H54 (cell line): ENCODE measurements at regions not wholly inside any gene's neighbourhood (a gene's known extent, or its start where the extent isn't known, plus 50 kb on each side); places are given as distances from the start of the nearest gene placed in this dataset.

Experiments
- DNase-seq: peaks from one replicate; pipeline ENCODE4 v3.0.0; 2011; ENCODE audit warnings: low spot score, mixed read lengths; ENCODE audit not compliant: insufficient read length
- FAIRE-seq: peaks from 3 replicates; lab custom pipeline; 2011; peaks lifted over from hg19 to GRCh38; lab: Jason Lieb, UNC
- POLR2A ChIP-seq: IDR thresholded peaks from 2 replicates; pipeline ENCODE4 v1.6.1; 2011; ENCODE audit warnings: low read depth, mild to moderate bottlenecking, low read length

- TF ChIP-seq POLR2A: no peak
- no peak for DNase-seq
- no peak for FAIRE-seq
Measured at GRCh38 chr13:27014406-27015359, 156.9 kb downstream of the USP12 start.

DNA sequence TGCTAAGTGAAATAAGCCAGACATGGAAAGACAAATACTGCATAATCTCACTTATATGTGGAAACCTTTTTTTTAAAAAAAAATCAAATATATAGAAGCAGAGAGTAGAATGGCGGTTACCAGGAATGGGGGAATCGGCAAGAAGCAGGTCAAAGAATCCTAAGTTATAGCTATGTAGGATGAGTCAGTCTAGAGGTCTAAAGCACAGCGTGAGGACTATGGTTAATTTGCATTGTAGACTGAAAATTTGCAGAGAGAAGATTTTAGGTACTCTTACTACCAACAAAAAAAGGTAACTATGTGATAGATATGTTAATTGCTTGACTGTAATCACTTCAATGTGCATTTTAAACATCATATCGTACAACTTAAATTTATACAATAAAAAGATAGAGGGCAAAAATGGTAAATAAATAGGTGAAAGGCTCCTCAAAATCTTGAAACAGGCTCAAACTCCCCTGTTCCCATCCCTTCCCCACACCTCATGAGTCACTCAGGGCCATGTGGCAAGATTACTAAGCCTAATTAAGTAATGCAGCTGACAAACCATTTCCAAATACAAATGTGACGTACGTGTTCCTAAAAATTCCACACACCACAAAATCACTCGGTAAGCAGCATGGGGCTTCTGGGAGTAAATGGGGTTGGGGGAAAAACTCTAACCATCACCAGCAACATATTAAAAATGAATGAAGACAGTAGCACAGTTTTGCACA lies 159.0 kb downstream of the USP12 start:
- DNase-seq (no peak), FAIRE-seq (peak; percentile 50)
- no peak for TF ChIP-seq POLR2A

DNA sequence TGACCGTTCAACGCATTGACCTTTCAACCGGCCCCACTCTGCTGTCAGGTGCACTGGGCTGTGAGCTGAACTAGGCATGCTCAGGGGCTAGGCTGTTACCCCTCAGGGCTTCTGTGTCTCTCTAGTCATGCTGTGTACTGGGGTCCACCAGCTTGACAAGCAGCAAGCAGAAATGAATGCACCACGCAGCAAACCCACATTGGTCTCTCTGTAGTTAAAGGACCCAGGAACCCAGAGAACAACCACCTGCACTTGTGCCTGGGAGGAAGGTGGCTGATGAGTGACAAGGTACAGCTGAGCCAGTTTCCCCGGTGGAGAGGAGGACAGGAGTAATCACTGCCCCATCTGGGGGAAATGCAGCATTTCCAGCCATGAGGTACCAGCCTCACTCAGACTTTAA lies 159.9 kb downstream of the USP12 start:
- no peak for FAIRE-seq
- no peak for TF ChIP-seq POLR2A

DNA sequence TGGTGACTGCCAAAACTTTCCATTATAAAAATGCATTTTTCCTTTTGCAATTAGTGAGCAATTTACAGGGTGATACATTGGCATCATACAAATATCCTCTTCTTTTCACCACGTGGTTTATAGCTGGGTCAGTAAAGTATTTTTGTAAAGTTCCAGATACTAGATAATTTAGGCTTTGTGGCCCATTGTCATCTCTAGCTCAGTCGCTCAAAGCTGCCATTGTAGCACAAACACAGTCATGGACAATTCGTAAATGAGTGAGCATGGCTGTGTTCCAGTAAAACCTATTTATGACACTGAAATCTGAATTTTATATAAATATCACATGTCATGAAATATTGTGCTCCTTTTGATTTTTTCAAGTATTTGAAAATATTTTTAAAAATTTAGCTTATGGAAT lies 162.9 kb downstream of the USP12 start:
- no peak for TF ChIP-seq POLR2A
- FAIRE-seq (no peak), DNase-seq (no peak)

More for the DNA sequence above, 159.9 kb downstream of the USP12 start:
- DNase-seq: no peak

GRCh38 chr13:27007166-27007565 lies 164.4 kb downstream of the USP12 start:
- FAIRE-seq: no peak
- no peak for DNase-seq
- no peak for TF ChIP-seq POLR2A

DNA sequence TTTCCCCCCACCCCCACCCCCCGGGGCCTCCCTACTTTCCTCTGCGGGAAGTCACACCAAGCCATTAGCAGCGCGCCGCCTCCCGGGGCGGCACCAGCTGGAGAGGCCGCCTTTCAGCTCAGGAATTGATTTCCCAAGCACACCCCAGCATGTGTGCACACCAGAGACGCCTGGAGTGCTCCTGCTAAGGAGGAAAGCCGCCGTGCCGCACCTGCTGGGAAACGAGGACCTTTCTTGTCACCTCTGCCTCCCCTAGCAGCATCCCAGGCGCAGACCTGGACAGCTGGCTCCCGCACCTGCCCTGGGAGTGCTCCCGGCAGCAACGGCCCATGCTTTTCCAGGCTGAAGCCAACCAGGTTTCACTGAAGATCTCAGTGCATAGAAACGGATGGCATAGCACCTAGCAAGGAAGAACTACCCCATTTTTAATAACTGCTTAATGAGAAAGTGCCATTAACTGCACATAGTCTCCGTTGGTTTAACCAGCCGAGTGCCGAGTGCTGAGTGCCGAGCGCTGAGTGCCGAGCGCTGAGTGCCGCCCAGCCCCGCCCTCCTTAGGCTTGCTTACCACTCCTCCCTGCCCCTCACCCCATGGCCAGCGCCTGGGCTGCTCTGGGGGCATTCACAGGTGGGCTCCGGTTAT lies 165.0 kb downstream of the USP12 start:
- DNase-seq (no peak), FAIRE-seq (no peak)
- no peak for TF ChIP-seq POLR2A

DNA sequence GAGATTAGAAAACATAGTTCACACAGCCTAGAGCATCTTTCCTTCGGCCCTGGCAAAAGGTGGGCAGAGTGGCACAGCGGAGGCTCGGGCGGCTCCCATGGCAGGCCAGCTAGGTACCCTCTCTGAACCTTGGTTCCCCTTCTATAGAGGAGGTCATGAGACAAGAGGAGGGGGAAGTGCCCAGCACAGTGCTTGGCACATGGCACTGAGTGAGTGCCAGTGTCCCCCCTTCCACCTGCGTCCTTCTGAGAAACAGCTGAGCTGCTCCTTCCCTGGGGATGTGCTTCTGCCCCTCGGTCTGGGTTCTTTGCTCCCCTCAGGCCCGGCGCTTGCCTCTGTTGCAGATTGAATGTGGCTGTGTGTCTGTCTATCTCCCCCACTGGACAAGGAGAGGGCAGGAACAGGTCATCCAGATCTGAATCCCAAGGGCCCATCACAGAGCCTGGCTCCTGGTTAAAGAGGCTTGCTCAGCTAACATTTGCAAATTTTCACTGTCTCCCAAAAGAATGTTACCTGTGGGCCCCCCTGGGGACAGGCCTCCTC lies 165.6 kb downstream of the USP12 start:
- DNase-seq (no peak), FAIRE-seq (no peak)
- no peak for TF ChIP-seq POLR2A

GRCh38 chr13:27005556-27005955 lies 166.1 kb downstream of the USP12 start:
- DNase-seq: no peak
- no peak for TF ChIP-seq POLR2A
- FAIRE-seq: no peak

DNA sequence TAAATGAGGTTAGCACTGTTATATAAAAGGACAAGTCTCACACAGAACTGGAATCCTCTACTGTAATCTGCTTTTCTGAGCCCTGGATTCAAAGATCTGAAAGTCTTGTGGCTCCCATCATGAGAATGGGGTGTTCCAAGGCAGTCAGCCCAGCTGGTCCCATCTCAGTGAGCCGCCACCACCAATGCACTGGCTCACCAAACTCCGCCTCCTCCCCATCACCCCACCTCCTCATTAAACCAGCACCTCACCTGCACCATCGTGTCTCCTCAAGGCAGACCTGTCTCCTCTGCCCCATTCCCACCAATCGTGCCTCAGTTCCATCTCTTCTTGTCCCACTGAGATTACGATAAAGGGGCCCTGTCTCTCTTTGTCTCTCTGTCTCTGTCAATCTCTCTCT lies 166.7 kb downstream of the USP12 start:
- no peak for TF ChIP-seq POLR2A
- no peak for FAIRE-seq
- DNase-seq: no peak

GRCh38 chr13:27004326-27004725 lies 167.3 kb downstream of the USP12 start:
- no peak for FAIRE-seq
- TF ChIP-seq POLR2A: no peak
- no peak for DNase-seq

- TF ChIP-seq POLR2A: no peak
- FAIRE-seq: no peak
- DNase-seq: no peak
Measured at GRCh38 chr13:27001705-27002104, 169.9 kb downstream of the USP12 start.

DNA sequence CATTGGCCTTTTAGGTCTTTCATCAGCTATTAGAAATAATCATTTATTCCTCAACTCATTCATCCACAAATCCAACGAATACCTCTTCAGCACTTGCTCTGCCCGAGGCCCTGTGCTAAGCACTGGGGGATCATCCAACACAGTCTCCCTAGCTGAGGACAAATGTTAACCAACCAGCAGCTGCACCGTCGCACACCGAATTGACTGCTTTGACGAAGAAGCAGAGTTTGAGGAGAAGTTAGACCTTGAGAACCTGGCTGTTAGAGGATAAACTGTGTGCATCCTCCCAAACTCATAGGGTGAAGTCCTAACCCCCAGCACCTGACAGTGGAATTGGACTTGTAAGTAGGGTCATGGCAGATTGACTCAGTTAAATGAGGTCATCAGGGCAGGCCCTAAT lies 170.9 kb downstream of the USP12 start:
- DNase-seq (no peak), FAIRE-seq (no peak)
- no peak for TF ChIP-seq POLR2A

DNA sequence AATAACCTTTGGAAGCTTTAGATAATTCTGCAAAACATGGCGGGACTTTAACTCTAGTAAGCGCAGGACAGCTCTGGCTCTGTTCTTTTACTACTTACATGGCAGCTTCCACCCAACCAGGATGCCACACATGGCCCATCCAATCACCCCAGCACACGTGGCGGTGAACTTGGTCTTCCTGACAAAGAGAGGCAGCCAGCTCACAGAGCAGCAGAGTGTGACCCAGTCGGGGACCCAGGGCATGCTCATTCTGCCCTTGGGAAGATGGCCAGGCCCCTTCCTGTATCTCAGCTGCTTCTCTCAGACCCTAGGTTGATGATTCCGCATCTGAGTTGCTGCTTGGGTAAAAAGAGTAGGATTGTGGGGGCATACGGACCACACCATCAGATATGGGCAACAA lies 172.1 kb downstream of the USP12 start:
- FAIRE-seq: no peak
- no peak for DNase-seq
- no peak for TF ChIP-seq POLR2A

- DNase-seq (no peak), FAIRE-seq (no peak)
- TF ChIP-seq POLR2A: no peak
Measured at GRCh38 chr13:26998292-26998691, 173.3 kb downstream of the USP12 start.
